WTC11 (cell line): ENCODE measurements at regions not wholly inside any gene's neighbourhood (a gene's known extent, or its start where the extent isn't known, plus 50 kb on each side); places are given as distances from the start of the nearest gene placed in this dataset.

Experiments used
- CDX4 ChIP-seq: fragments of 250-450 bp; sonication (Bioruptor Pico); IDR thresholded peaks from 2 replicates; pipeline ENCODE4 v1.9.0; 2021; ENCODE audit warnings: moderate library complexity, mild to moderate bottlenecking, inconsistent platforms, borderline replicate concordance
- CTCF ChIP-seq: fragments of 200-600 bp; IDR thresholded peaks from 2 replicates; pipeline ENCODE4 v1.8.0; 2022; ENCODE audit warnings: antibody characterized with exemption
- E2F5 ChIP-seq: sonication (generic); formaldehyde crosslinking; IDR thresholded peaks from 2 replicates; pipeline ENCODE4 v1.8.1; 2022; ENCODE audit warnings: mild to moderate bottlenecking, moderate library complexity, missing genetic modification reagents
- ESRRA ChIP-seq: sonication (generic); formaldehyde crosslinking; IDR thresholded peaks from 2 replicates; pipeline ENCODE4 v1.8.1; 2022; ENCODE audit warnings: mild to moderate bottlenecking, missing genetic modification reagents, borderline replicate concordance
- FOXJ3 ChIP-seq: sonication (generic); formaldehyde crosslinking; IDR thresholded peaks from 2 replicates; pipeline ENCODE4 v1.9.0; 2021; ENCODE audit warnings: missing genetic modification reagents, mild to moderate bottlenecking, borderline replicate concordance
- FOXK1 ChIP-seq: sonication (generic); formaldehyde crosslinking; IDR thresholded peaks from 2 replicates; pipeline ENCODE4 v1.8.0; 2022; ENCODE audit warnings: mild to moderate bottlenecking, moderate library complexity, missing genetic modification reagents
- JUN ChIP-seq: sonication (generic); formaldehyde crosslinking; IDR thresholded peaks from 2 replicates; pipeline ENCODE4 v1.8.0; 2023; ENCODE audit warnings: mild to moderate bottlenecking, missing genetic modification reagents
- MAX ChIP-seq: sonication (generic); formaldehyde crosslinking; IDR thresholded peaks from 2 replicates; pipeline ENCODE4 v1.8.0; 2022; ENCODE audit warnings: mild to moderate bottlenecking, missing genetic modification reagents
- MYBL2 ChIP-seq: sonication (generic); formaldehyde crosslinking; IDR thresholded peaks from 2 replicates; pipeline ENCODE4 v1.8.1; 2023; ENCODE audit warnings: mild to moderate bottlenecking, moderate library complexity, missing genetic modification reagents
- OVOL2 ChIP-seq: fragments of 250-450 bp; sonication (Bioruptor Pico); IDR thresholded peaks from 2 replicates; pipeline ENCODE4 v1.9.0; 2021; ENCODE audit warnings: mild to moderate bottlenecking, borderline replicate concordance
- SP1 ChIP-seq: sonication (generic); formaldehyde crosslinking; conservative IDR thresholded peaks from 2 replicates; pipeline ENCODE4 v1.8.1; 2022; ENCODE audit warnings: missing genetic modification reagents
- TEAD4 ChIP-seq: sonication (generic); formaldehyde crosslinking; IDR thresholded peaks from 2 replicates; pipeline ENCODE4 v1.8.0; 2022; ENCODE audit warnings: mild to moderate bottlenecking, missing genetic modification reagents
- ZBTB21 ChIP-seq: sonication (generic); formaldehyde crosslinking; IDR thresholded peaks from 2 replicates; pipeline ENCODE4 v1.8.1; 2023; ENCODE audit warnings: mild to moderate bottlenecking, missing genetic modification reagents, borderline replicate concordance
- ZNF532 ChIP-seq: fragments of 250-450 bp; sonication (Bioruptor Pico); IDR thresholded peaks from 2 replicates; pipeline ENCODE4 v1.9.0; 2021; ENCODE audit warnings: mild to moderate bottlenecking, borderline replicate concordance

- TF ChIP-seq FOXK1 (CRISPR knock-in tag) = no peak
- no peak for TF ChIP-seq FOXJ3 (CRISPR knock-in tag)
- no peak for TF ChIP-seq TEAD4 (CRISPR knock-in tag)
- TF ChIP-seq CDX4 (CRISPR knock-in tag) = no peak
- no peak for TF ChIP-seq MAX (CRISPR knock-in tag)
- TF ChIP-seq CTCF = no peak
- TF ChIP-seq E2F5 = no peak
- no peak for TF ChIP-seq JUN (CRISPR knock-in tag)
- TF ChIP-seq MYBL2 (CRISPR knock-in tag) = no peak
- no peak for TF ChIP-seq SP1 (CRISPR knock-in tag)
- TF ChIP-seq ZNF532 (CRISPR knock-in tag) = no peak
- no peak for TF ChIP-seq ESRRA (CRISPR knock-in tag)
- no peak for TF ChIP-seq ZBTB21 (CRISPR knock-in tag)
- no peak for TF ChIP-seq OVOL2
Measured at GRCh38 chr1:58107943-58108342, 438.6 kb downstream of the OMA1 start.
